Middle frontal gyrus (tissue), 1 donor: ENCODE measurements at regions not wholly inside any gene's neighbourhood (a gene's known extent, or its start where the extent isn't known, plus 50 kb on each side); places are given as distances from the start of the nearest gene placed in this dataset.

Experiments
- DNase-seq: peaks from one replicate; pipeline ENCODE4 v3.0.0-alpha.2; 2015; ENCODE audit warnings: low spot score; ENCODE audit errors: extremely low spot score

DNA sequence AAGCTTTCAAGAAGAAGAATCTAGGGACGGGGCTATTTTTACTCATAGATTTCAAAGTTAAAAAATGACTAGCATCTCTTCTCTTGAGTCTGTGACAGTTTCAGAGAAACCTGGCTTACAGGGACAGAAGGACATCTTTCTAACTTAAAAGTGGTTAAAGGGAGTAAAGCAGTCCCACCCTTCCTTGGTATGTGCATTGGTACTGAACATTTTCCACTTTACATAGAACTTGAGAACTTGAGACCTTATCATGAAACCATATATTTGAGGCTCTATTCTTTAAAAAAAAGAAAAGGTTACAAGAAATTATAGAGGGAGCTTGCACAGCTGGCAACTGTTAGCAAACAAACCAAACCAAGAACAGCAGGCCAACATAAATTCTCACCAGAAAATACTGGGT is 73.4 kb upstream of the GAREM1 start:
- no peak for DNase-seq

DNA sequence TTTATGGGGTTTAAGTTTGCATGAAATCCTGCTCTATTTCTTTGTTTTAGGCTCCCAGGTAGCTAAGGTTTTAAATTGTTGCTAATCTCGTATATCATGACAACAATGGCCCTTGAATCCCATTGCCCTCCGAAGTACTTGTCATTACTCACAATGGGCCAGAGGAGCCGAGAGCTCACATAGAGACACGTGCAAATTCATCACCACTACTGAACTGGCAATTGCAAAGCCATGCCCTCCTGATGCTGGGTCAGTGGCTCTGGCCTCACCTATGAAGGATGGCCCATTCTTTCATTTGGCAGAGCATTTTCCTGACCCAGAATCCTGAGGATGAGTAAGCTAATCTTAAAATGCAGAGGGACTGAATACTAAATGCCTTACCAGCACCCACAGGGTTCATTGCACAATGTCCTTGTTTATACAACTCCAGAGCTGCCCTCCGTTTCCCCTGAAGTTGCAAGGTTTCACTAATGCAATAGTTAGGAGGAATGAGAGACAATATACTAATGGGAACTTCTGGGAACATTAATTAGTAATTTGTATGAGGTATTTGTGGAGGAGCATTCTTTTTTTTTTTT is 71.6 kb upstream of the GAREM1 start:
- DNase-seq: no peak

DNA sequence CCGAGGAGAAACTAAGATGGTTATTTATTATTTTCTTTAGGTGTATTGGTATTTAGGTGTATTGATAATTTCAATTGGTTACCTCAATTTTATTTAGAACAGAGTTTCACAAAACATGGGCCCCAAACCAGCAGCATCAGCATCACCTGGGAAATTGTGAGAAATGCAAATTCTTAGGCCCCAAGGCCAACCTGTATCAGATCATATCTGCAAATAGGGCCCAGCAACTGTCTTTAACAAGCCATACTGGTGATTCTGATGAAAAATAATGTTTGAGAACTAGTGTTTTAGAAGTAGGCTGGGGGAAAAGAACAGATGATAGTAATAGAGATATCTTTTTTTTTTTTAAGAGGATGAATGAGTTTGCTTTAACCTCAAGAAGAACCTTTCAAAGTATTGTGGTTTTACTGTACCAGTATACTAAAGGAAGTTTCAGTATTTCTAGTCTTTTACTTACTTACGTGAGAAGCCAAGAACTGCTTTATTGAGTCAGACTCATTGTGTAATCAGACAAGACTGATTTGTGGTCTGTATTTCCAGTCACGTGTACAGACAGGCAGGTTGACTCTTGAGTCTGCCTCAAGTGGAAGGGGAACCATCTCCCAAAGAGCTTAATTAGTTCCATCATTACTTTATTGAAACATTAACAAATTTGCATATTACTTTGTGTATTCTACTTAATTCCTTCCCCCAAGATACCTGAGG is 60.4 kb upstream of the GAREM1 start:
- DNase-seq: no peak

DNA sequence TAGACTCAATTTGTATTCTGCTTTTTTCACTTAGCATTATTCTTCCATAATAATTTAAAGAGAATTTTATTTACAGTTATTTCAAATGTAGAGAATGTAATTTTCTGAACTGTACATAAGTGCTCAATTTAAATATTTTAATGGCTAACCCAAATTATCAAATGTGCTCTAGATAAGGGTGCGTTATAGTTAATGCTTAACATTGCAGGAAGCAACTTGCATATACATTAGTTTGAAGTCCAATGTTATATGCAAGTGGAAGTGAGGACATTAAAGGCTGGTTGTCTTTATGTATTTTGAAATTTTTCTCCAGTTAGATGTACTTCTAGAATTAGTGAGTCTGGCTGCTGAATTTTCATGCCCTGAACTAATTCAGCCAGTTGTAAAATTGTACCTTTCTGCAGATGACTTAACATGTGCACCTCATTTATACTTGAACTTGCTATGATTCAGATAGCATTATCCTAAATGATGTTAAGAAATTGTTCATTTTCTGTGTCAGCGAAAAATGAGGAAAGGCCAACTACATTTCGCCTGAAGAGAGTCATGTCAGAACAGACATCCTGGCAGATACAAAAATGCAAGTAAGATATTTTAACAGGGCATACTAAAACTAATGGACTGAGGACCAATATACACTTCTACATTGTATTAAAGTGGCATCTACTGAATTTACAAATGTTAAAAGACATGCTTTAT is 59.2 kb upstream of the GAREM1 start:
- no peak for DNase-seq

DNA sequence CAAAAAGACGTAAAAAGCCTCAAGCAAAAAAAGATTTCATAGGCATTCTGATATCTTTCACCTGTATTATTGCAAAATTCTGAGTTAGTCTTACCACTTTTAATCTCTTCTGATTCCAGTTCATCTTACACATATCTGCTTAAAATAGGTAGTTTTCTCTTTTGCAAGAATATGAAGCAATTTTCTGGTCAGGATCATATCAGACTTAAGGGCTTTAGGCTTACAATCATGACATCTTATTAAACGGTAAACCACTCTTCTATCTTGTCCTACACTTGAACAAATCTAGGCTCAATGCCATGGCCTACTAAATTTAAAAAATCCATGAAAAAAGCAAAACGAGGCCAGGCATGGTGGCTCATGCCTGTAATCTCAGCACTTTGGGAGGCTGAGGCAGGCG is 50.1 kb upstream of the GAREM1 start:
- DNase-seq: no peak
